Psoas muscle (tissue), 7 donors: ENCODE measurements at regions not wholly inside any gene's neighbourhood (a gene's known extent, or its start where the extent isn't known, plus 50 kb on each side); places are given as distances from the start of the nearest gene placed in this dataset.

Experiments used
- ATAC-seq, 4 donors: fragments of 200-7000 bp; cut with Tn5 transposase; one replicate each; pipeline ENCODE4 v1.9.1; 2020; ENCODE audit warnings: moderate library complexity in 3 of 4, mild to moderate bottlenecking in 2 of 4
- DNase-seq, 2 donors: peaks; one replicate each; pipeline ENCODE4 v3.0.0-alpha.2; 2020
- H3K27ac ChIP-seq: fragments of 200-600 bp; one replicate; pipeline ENCODE4 v1.8.0; 2022
- H3K27me3 ChIP-seq, 3 donors: fragments of 200-600 bp in 1 of 3; one replicate each; pipeline versions ENCODE4 v1.6.1 to v1.8.0; 2013 to 2022; ENCODE audit warnings: low read length in 2 of 3, mild to moderate bottlenecking in 2 of 3, moderate library complexity in 1 of 3; ENCODE audit not compliant: insufficient read depth in 3 of 3
- H3K36me3 ChIP-seq, 2 donors: fragments of 200-600 bp in 1 of 2; one replicate each; pipeline versions ENCODE4 v1.6.1 to v1.8.0; 2013 to 2022; ENCODE audit warnings: low read depth in 1 of 2, mild to moderate bottlenecking in 1 of 2, moderate library complexity in 1 of 2; ENCODE audit not compliant: insufficient read depth in 1 of 2
- H3K4me1 ChIP-seq: fragments of 200-600 bp; one replicate; pipeline ENCODE4 v1.8.0; 2022
- H3K4me3 ChIP-seq: fragments of 200-600 bp; one replicate; pipeline ENCODE4 v1.8.0; 2022; ENCODE audit warnings: mild to moderate bottlenecking
- H3K9me3 ChIP-seq: fragments of 200-600 bp; one replicate; pipeline ENCODE4 v1.8.0; 2022
- WGBS, 3 donors: extraction: QIAGEN DNeasy Blood & Tissue Kit; methylation state at CpG; one replicate each; pipeline versions ENCODE4 v1.1.6 to v1.1.7; 2013; 5-methylcytosine and 5-hydroxymethylcytosine counted together
- intact Hi-C, 2 donors: fragments of 100-400 bp; cut with DNase I; formaldehyde crosslinking; loops; one replicate each; pipeline versions ENCODE4 v1.11.0 to v1.14.2; 2022
- TF ChIP-seq, protein P1 (sequence below): fragments of 200-600 bp; IDR thresholded peaks from one replicate; pipeline ENCODE4 v1.8.0; 2022; ENCODE audit warnings: antibody characterized with exemption
- donor health status: healthy with polysubstance abuse.
- donor health status: DM: no; HTN: no; CAD: no; lungs with moderate emphysema.
- donor health status: Bipolar disorder and iron deficiency.
- donor health status: healthy.
- donor health status: DM: yes; HTN: yes; CAD: no.
- donor health status: DM: no; HTN: no; CAD: no.
- donor health status: DM: yes; HTN: yes; CAD: no.

DNA sequence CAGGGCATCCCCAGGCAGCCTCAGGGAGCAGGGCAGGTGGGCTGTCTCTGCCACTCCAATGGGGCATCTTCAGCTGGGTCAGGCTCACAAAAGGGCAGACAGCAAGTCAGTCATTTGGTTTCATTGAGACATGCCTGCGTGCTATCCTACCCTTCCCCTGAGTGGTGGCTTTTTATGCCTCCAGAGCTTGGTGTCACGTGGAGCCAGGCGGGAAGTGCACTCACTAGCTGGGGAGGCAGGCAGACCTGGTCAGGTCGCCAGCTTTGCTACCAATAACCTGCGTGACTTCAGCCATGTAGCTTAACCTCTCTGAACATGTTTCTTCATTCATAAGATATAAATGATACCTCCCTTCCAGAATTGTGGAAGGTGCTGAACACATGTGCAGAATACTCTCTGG, 415.0 kb downstream of the SOX9 start:
- peaks cover 0 to 3% (median 2%) of the 10 kb centered on the region in 3 donors for H3K27me3 ChIP-seq
- 81 to 93% (median 91%) methylated on average over 5 of the region's 5 CpGs for WGBS, 3 donors

DNA sequence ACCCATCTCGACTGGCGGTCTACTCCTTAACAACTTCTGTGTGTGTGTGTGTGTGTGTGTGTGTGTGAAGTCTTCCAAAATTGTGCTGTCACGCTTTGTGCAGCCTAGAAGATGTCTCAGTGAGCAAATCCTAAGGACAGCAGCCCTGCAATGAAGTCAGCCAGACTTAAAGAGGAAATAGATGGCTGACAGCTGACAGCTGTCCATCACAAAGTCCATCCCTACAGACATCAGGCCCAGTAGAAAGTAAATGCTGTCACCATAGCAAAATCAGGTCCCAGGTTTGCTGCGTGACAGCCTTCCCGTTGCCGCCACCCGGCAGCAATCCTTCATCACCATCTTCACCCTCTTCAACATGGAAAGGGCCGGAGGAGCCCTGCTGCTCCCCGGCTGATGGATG, 416.0 kb downstream of the SOX9 start:
- H3K27ac ChIP-seq = no peak overlapping the region
- H3K4me1 ChIP-seq = no peaks in the 10 kb centered on the region
- ATAC-seq (no peak), DNase-seq (no peak)
- WGBS, 3 donors = 86 to 94% (median 90%) methylated on average over 9 of the region's 9 CpGs
- intact Hi-C loops = loop anchor here in 1 of 2 donors (10.0 kb wide), 1 partner anchor 1772 kb away; no protein-coding TSS in a partner anchor
- no peaks in the 10 kb centered on the region for H3K9me3 ChIP-seq
- no peak overlapping the region for H3K4me3 ChIP-seq
- H3K27me3 ChIP-seq = peaks cover 0 to 3% (median under 1%) of the 10 kb centered on the region in 3 donors
- H3K36me3 ChIP-seq = no peaks in the 10 kb centered on the region
- TF ChIP-seq, protein P1, sequence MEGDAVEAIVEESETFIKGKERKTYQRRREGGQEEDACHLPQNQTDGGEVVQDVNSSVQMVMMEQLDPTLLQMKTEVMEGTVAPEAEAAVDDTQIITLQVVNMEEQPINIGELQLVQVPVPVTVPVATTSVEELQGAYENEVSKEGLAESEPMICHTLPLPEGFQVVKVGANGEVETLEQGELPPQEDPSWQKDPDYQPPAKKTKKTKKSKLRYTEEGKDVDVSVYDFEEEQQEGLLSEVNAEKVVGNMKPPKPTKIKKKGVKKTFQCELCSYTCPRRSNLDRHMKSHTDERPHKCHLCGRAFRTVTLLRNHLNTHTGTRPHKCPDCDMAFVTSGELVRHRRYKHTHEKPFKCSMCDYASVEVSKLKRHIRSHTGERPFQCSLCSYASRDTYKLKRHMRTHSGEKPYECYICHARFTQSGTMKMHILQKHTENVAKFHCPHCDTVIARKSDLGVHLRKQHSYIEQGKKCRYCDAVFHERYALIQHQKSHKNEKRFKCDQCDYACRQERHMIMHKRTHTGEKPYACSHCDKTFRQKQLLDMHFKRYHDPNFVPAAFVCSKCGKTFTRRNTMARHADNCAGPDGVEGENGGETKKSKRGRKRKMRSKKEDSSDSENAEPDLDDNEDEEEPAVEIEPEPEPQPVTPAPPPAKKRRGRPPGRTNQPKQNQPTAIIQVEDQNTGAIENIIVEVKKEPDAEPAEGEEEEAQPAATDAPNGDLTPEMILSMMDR = no peak

More for the DNA sequence above, 415.0 kb downstream of the SOX9 start:
- ATAC-seq (no peak), DNase-seq (no peak)
- Histone ChIP-seq H3K4me3 (no peak overlapping the region), H3K36me3 (no peaks in the 10 kb centered on the region), H3K9me3 (no peaks in the 10 kb centered on the region), H3K4me1 (no peaks in the 10 kb centered on the region), H3K27ac (no peak overlapping the region)
- intact Hi-C loops = loop anchor here in 1 of 2 donors (10.0 kb wide), 1 partner anchor 1771 kb away; no protein-coding TSS in a partner anchor
- TF ChIP-seq, protein P1 = no peak

DNA sequence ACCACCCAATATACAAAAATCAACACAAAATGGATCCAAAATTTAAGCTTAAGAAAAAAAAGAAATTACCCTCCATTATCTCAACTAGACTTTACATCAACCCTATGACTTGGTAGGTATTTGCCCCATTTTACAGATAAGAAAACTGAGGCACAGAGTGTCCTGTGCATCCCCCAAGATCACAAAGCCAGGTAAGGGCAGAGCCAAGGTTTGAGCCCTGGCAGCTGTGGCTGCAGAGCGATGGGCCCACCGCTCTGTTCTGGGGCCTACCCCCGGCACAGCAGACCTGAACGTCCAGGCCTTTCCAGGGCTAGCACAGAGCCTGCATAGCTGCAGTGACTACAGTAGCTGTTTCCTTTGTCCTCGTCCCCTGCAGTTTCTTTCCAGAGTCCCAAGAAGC, 417.6 kb downstream of the SOX9 start:
- no peaks in the 10 kb centered on the region for H3K9me3 ChIP-seq
- TF ChIP-seq, protein P1 = no peak
- H3K27me3 ChIP-seq = peaks cover 0 to under 1% (median 0%) of the 10 kb centered on the region in 3 donors
- intact Hi-C loops = loop anchor here in 1 of 2 donors (2.0 to 10.0 kb wide), 2 partner anchors 1774 to 1906 kb away; no protein-coding TSS in a partner anchor
- no peaks in the 10 kb centered on the region for H3K36me3 ChIP-seq
- H3K4me3 ChIP-seq = no peak overlapping the region
- DNase-seq (no peak), ATAC-seq (no peak)
- H3K4me1 ChIP-seq = no peaks in the 10 kb centered on the region
- no peak overlapping the region for H3K27ac ChIP-seq
- WGBS, 3 donors = 95 to 99% (median 95%) methylated on average over 5 of the region's 5 CpGs

DNA sequence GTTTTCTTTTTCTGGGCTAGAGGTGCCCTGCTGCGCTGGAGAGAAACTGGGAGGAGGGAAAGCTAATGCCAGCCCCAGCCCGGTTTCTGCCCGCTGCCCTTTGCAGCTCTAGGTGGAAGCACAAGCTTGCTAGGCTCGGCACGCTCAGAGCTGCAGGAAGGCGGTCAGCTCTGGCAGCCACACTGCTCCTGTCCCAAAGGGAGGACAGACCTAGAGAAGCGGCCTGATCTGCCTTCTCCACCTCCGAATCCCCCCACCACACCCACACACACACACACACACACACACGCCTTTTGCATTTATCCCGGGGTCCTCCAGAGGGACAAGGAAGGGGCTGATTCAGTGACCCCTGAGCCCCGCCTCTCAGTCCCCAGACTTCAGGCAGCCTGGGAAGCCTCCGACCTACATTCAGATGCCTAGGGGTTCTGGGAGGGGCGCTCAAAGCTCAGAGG, 418.1 kb downstream of the SOX9 start:
- 92 to 96% (median 95%) methylated on average over 10 to 13 of the region's 13 CpGs for WGBS, 3 donors
- H3K27me3 ChIP-seq = no peaks in the 10 kb centered on the region
- no peak for ATAC-seq
- H3K36me3 ChIP-seq = no peaks in the 10 kb centered on the region
- intact Hi-C loops = loop anchor here in 1 of 2 donors (2.0 to 10.0 kb wide), 2 partner anchors 1774 to 1906 kb away; no protein-coding TSS in a partner anchor
- DNase-seq = no peak
- H3K9me3 ChIP-seq = no peaks in the 10 kb centered on the region
- no peak overlapping the region for H3K27ac ChIP-seq
- H3K4me3 ChIP-seq = no peak overlapping the region
- TF ChIP-seq, protein P1 = no peak
- H3K4me1 ChIP-seq = no peaks in the 10 kb centered on the region
